Hindlimb muscle (tissue), 1 donor: ENCODE measurements at regions not wholly inside any gene's neighbourhood (a gene's known extent, or its start where the extent isn't known, plus 50 kb on each side); places are given as distances from the start of the nearest gene placed in this dataset.
A peak's percentile ranks its signal among the peaks of the same experiment; 100 is the strongest.

Experiments used
- DNase-seq: peaks from one replicate; pipeline ENCODE4 v3.0.0-alpha.2; 2013

GRCh38 chr6:132937466-132937906 lies 123.1 kb downstream of the RPS12 start:
- DNase-seq, result no peak

GRCh38 chr6:132948889-132949288 lies 134.5 kb downstream of the RPS12 start:
- no peak for DNase-seq

- no peak for DNase-seq
Observed at GRCh38 chr6:132950566-132950965, 136.2 kb downstream of the RPS12 start.

GRCh38 chr6:132952031-132952867 lies 137.9 kb downstream of the RPS12 start:
- no peak for DNase-seq

- DNase-seq, result peak; percentile 78
Observed at GRCh38 chr6:132952986-132953385, 138.6 kb downstream of the RPS12 start.

GRCh38 chr6:132954222-132954621 lies 139.9 kb downstream of the RPS12 start:
- DNase-seq, result no peak

- DNase-seq, result no peak
Observed at GRCh38 chr6:132954936-132955335, 140.6 kb downstream of the RPS12 start.

GRCh38 chr6:132959639-132960326 lies 145.4 kb downstream of the RPS12 start:
- no peak for DNase-seq

GRCh38 chr6:132960720-132961119 lies 146.4 kb downstream of the RPS12 start:
- DNase-seq, result no peak

- DNase-seq, result no peak
Observed at GRCh38 chr6:132961122-132961521, 146.8 kb downstream of the RPS12 start.

GRCh38 chr6:132961610-132962009 lies 147.2 kb downstream of the RPS12 start:
- no peak for DNase-seq

- DNase-seq, result no peak
Observed at GRCh38 chr6:132962936-132963868, 148.8 kb downstream of the RPS12 start.

- DNase-seq, result no peak
Observed at GRCh38 chr6:132964101-132964867, 149.9 kb downstream of the RPS12 start.

GRCh38 chr6:132964868-132965382 lies 150.6 kb downstream of the RPS12 start:
- no peak for DNase-seq

- no peak for DNase-seq
Observed at GRCh38 chr6:132967871-132968270, 153.5 kb downstream of the RPS12 start.

- no peak for DNase-seq
Observed at GRCh38 chr6:132968419-132968950, 154.1 kb downstream of the RPS12 start.

- no peak for DNase-seq
Observed at GRCh38 chr6:132969196-132969595, 154.8 kb downstream of the RPS12 start.

- no peak for DNase-seq
Observed at GRCh38 chr6:132971676-132972075, 157.3 kb downstream of the RPS12 start.

GRCh38 chr6:132972254-132972653 lies 157.9 kb downstream of the RPS12 start:
- DNase-seq, result no peak

GRCh38 chr6:132972971-132973370 lies 158.6 kb downstream of the RPS12 start:
- no peak for DNase-seq

GRCh38 chr6:132973514-132973993 lies 159.2 kb downstream of the RPS12 start:
- no peak for DNase-seq
